Endothelial cell of umbilical vein (primary cell): ENCODE measurements at regions not wholly inside any gene's neighbourhood (a gene's known extent, or its start where the extent isn't known, plus 50 kb on each side); places are given as distances from the start of the nearest gene placed in this dataset.

Source experiments
- EZH2 ChIP-seq: IDR thresholded peaks from 2 replicates; pipeline ENCODE4 v1.6.1; 2012; ENCODE audit warnings: borderline replicate concordance, low read depth, mild to moderate bottlenecking, moderate library complexity, low read length, inconsistent platforms; ENCODE audit not compliant: severe bottlenecking
- JUN ChIP-seq: IDR thresholded peaks from 2 replicates; pipeline ENCODE4 v1.6.1; 2011; ENCODE audit warnings: borderline replicate concordance, low read depth; ENCODE audit not compliant: insufficient read length, insufficient read depth
- MYC ChIP-seq: IDR thresholded peaks from one replicate; pipeline ENCODE4 v1.6.1; 2011; ENCODE audit warnings: mild to moderate bottlenecking, low read depth, low read length
- POLR2A ChIP-seq: IDR thresholded peaks from 2 replicates; pipeline ENCODE4 v1.6.1; 2012; ENCODE audit warnings: low read depth, mild to moderate bottlenecking, control low read depth, low read length
- POLR2AphosphoS5 ChIP-seq: IDR thresholded peaks from 2 replicates; pipeline ENCODE4 v1.6.1; 2012; ENCODE audit warnings: low read depth, mild to moderate bottlenecking, control low read depth, low read length, moderate library complexity; ENCODE audit not compliant: insufficient read depth
- TF ChIP-seq, protein P1 (sequence below), 2 donors: IDR thresholded peaks; 1 replicate in 1 of 2; 2 replicates in 1 of 2; pipeline ENCODE4 v1.5.1; 2011; ENCODE audit warnings: low read length in 2 of 2, mild to moderate bottlenecking in 2 of 2, moderate library complexity in 2 of 2, control low read depth in 1 of 2, inconsistent platforms in 1 of 2, low read depth in 1 of 2; ENCODE audit not compliant: insufficient read depth in 1 of 2; ENCODE audit errors: extremely low read depth in 1 of 2

DNA sequence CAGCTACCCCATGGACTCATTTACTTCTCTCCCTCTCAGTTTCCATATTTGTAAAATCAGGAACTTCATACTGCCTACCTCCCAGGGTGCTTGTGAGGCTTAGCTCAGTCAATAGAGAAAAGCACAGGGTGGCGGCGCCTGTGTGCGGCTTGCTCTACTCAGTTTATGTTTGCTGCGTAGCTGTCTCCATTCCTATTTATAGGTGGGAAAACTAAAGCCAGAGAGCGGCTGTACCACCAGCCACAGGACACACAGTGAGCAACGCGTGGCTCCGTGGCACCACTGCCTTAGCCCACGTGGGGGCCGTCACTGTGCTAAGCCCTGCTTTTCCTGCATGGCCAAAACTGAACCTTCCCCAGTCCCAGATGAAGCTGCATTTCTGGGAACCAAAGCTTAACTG is 292.4 kb downstream of the TEX29 start:
- TF ChIP-seq, protein P1, sequence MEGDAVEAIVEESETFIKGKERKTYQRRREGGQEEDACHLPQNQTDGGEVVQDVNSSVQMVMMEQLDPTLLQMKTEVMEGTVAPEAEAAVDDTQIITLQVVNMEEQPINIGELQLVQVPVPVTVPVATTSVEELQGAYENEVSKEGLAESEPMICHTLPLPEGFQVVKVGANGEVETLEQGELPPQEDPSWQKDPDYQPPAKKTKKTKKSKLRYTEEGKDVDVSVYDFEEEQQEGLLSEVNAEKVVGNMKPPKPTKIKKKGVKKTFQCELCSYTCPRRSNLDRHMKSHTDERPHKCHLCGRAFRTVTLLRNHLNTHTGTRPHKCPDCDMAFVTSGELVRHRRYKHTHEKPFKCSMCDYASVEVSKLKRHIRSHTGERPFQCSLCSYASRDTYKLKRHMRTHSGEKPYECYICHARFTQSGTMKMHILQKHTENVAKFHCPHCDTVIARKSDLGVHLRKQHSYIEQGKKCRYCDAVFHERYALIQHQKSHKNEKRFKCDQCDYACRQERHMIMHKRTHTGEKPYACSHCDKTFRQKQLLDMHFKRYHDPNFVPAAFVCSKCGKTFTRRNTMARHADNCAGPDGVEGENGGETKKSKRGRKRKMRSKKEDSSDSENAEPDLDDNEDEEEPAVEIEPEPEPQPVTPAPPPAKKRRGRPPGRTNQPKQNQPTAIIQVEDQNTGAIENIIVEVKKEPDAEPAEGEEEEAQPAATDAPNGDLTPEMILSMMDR (IDR thresholded peaks at IDR 0.05; ENCODE audit: extremely low read depth in 1 of 2, insufficient read depth in 1 of 2, low read depth in 1 of 2, low read length in 2 of 2) = no peak
- TF ChIP-seq JUN (no peak), POLR2A (no peak), EZH2 (no peak), POLR2AphosphoS5 (no peak), MYC (no peak)
